ENCODE measurements at regions not wholly inside any gene's neighbourhood (a gene's known extent, or its start where the extent isn't known, plus 50 kb on each side); places are given as distances from the start of the nearest gene placed in this dataset.

DNA sequence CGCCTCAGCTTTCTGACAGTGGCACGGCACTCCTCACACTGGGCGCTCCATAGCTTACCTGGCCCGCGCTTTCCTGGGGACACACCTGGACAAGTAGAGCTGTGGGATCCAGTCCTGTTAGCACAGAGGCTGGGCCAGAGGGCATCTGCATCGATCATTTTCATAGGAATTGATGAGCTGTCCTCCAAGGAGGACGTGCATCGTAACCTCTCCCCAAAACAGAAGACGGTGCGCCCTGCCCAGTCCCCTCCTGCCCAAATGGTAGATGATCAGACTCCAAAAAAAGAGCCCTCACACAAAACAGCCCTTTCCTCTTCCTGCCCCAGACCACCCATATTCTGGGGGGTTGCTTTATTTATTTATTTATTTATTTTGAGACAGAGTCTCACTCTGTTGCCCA is 161.2 kb downstream of the CTTN start:
- TF ChIP-seq TAF1 (IDR thresholded peaks at IDR 0.05; ENCODE audit: low read depth): no peak
- TF ChIP-seq, protein P1, sequence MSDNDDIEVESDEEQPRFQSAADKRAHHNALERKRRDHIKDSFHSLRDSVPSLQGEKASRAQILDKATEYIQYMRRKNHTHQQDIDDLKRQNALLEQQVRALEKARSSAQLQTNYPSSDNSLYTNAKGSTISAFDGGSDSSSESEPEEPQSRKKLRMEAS (IDR thresholded peaks at IDR 0.05): no peak
- TF ChIP-seq TCF12 (IDR thresholded peaks at IDR 0.05; ENCODE audit: low read depth): no peak
- no peak for TF ChIP-seq ZBTB7A (IDR thresholded peaks at IDR 0.05; ENCODE audit: low read depth)

GRCh38 chr11:70566768-70567530 is 168.6 kb downstream of the CTTN start:
- TF ChIP-seq TCF12 (IDR thresholded peaks at IDR 0.05; ENCODE audit: low read depth) (no peak), ZBTB7A (IDR thresholded peaks at IDR 0.05; ENCODE audit: low read depth) (no peak), USF1 (IDR thresholded peaks at IDR 0.05) (no peak), NFIC (IDR thresholded peaks at IDR 0.05) (no peak), EGR1 (IDR thresholded peaks at IDR 0.05) (no peak), TEAD4 (IDR thresholded peaks at IDR 0.05) (no peak), CEBPB (IDR thresholded peaks at IDR 0.05) (no peak), TAF1 (IDR thresholded peaks at IDR 0.05; ENCODE audit: low read depth) (no peak)

DNA sequence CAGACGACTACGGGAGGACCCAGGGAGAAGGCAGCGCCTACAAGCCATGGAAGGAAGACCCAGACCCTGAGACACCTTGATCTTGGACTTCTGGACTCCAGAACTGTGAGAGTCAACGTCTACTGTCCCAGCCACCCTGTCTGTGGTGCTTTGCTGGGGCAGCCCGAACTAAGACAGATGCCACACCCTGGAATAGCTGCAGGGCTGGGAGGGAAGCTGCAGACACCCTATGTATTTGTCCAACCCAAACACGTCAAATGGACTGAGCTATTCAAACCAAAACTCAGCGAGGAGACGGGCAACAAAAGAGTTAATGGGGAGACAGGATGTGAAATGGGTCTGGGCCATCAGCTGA is 169.3 kb downstream of the CTTN start:
- TF ChIP-seq USF1 (IDR thresholded peaks at IDR 0.05) (no peak), TAF1 (IDR thresholded peaks at IDR 0.05; ENCODE audit: low read depth) (no peak), YY1 (IDR thresholded peaks at IDR 0.05; ENCODE audit: low read depth) (no peak), REST (IDR thresholded peaks at IDR 0.05; ENCODE audit: low read depth) (no peak), FOXM1 (IDR thresholded peaks at IDR 0.05; ENCODE audit: borderline replicate concordance, low read depth) (no peak), RAD21 (IDR thresholded peaks at IDR 0.05; ENCODE audit: low read depth) (no peak), EP300 (IDR thresholded peaks at IDR 0.05; ENCODE audit: borderline replicate concordance) (no peak), EGR1 (IDR thresholded peaks at IDR 0.05) (no peak), TEAD4 (IDR thresholded peaks at IDR 0.05) (no peak), CREB1 (IDR thresholded peaks at IDR 0.05; ENCODE audit: low read depth) (no peak), NFIC (IDR thresholded peaks at IDR 0.05) (no peak), TCF12 (IDR thresholded peaks at IDR 0.05; ENCODE audit: low read depth) (no peak), CEBPB (IDR thresholded peaks at IDR 0.05) (no peak), ZBTB7A (IDR thresholded peaks at IDR 0.05; ENCODE audit: low read depth) (no peak)
- TF ChIP-seq, protein P1 (IDR thresholded peaks at IDR 0.05): no peak

- TF ChIP-seq REST (IDR thresholded peaks at IDR 0.05; ENCODE audit: low read depth) (peak; percentile 25; the same call in 1 of the 2 replicates), ZBTB7A (IDR thresholded peaks at IDR 0.05; ENCODE audit: low read depth) (no peak), TEAD4 (IDR thresholded peaks at IDR 0.05) (no peak)
Measured at GRCh38 chr11:70568035-70568813, 169.9 kb downstream of the CTTN start.

GRCh38 chr11:70568814-70569617 is 170.7 kb downstream of the CTTN start:
- TF ChIP-seq CEBPB (IDR thresholded peaks at IDR 0.05) (no peak), EGR1 (IDR thresholded peaks at IDR 0.05) (no peak), YY1 (IDR thresholded peaks at IDR 0.05; ENCODE audit: low read depth) (no peak), TAF1 (IDR thresholded peaks at IDR 0.05; ENCODE audit: low read depth) (no peak), USF1 (IDR thresholded peaks at IDR 0.05) (no peak), TEAD4 (IDR thresholded peaks at IDR 0.05) (no peak), RAD21 (IDR thresholded peaks at IDR 0.05; ENCODE audit: low read depth) (no peak), FOXM1 (IDR thresholded peaks at IDR 0.05; ENCODE audit: borderline replicate concordance, low read depth) (no peak), TCF12 (IDR thresholded peaks at IDR 0.05; ENCODE audit: low read depth) (no peak), EP300 (IDR thresholded peaks at IDR 0.05; ENCODE audit: borderline replicate concordance) (no peak), NFIC (IDR thresholded peaks at IDR 0.05) (no peak), CREB1 (IDR thresholded peaks at IDR 0.05; ENCODE audit: low read depth) (no peak), ZBTB7A (IDR thresholded peaks at IDR 0.05; ENCODE audit: low read depth) (no peak), REST (IDR thresholded peaks at IDR 0.05; ENCODE audit: low read depth) (no peak)
- TF ChIP-seq, protein P1 (IDR thresholded peaks at IDR 0.05): no peak
